HTR-8/SVneo (cell line): ENCODE measurements at regions not wholly inside any gene's neighbourhood (a gene's known extent, or its start where the extent isn't known, plus 50 kb on each side); places are given as distances from the start of the nearest gene placed in this dataset.
"Not testable (repeated sequence)": the region's sequence is repeated elsewhere in the genome, so short reads cannot be mapped to it uniquely, and the experiment has no call there.

Experiments used
- DNase-seq: peaks from one replicate; pipeline ENCODE4 v3.0.0; 2011; ENCODE audit warnings: low spot score, mixed read lengths; ENCODE audit not compliant: insufficient read length
- FAIRE-seq: peaks from 2 replicates; lab custom pipeline; 2011; peaks lifted over from hg19 to GRCh38; lab: Jason Lieb, UNC

- FAIRE-seq (no peak), DNase-seq (no peak)
Measured at GRCh38 chr5:92369587-92369986, 986.5 kb upstream of the ARRDC3 start.

DNA sequence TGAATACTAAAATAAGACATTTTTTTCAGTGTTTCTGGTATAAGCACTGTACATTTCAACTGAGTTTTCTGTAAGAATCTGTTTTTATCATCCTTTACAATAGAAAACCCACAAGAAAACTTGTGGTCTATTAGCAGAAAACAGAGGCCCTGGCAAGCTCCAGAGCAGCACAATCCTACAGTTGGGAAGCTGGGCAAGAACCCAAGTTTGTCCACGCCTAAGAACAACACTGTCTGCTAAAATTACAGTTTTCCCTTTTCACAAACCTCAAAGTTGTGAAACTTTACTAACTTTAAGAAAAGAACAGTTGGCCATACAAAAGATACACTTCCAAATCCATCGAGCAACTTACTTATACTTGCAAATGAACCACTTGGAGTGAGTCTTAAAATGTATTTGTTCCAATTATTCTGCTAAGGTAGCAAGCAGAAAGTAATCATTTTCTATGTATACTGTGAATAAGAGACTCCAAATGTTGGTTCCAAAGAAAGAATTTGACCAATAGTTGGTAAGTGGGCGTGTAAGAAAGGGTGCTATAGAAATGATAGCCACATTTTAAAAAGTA, 982.0 kb upstream of the ARRDC3 start:
- DNase-seq (no peak), FAIRE-seq (no peak)

- FAIRE-seq (no peak), DNase-seq (no peak)
Measured at GRCh38 chr5:92353107-92354030, 970.3 kb upstream of the ARRDC3 start.

- DNase-seq (no peak), FAIRE-seq (no peak)
Measured at GRCh38 chr5:92337772-92338234, 954.7 kb upstream of the ARRDC3 start.

DNA sequence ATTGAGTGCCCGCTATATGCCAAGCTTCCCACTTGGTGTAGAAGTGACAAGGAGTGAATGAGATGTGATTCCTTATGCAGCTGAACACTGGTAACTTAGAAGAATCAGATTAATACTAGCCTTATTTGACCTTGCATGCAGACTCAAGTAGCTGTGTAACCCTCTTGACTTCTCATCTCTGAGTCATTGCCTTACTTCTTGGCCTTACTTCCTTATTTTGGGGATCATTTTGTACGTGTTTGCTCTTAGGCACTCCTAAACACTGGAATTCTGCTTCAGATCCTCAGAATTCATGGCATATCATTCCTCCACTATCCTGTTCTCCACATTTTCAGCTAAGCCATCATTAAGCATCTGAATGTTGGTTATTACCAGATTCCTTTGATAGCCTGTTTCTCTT, 948.9 kb upstream of the ARRDC3 start:
- DNase-seq (no peak), FAIRE-seq (no peak)

DNA sequence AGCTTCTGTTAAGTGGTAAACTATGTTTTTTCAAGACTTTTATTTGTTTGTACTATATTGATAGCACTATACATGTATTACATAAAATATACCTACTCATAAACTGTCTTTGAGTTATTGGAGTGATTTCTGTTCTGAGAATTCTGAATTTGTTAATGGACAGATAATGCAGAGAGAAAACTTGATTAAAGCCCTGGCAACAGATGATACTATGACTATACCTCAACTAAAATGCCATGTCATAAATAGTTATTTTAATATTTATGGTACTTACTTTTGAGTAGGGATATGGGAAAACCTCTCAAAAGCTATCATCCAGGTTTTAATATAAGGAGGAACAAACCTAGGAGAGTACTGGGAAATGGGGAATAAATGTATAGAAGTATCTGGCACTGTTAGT, 947.2 kb upstream of the ARRDC3 start:
- no peak for DNase-seq
- no peak for FAIRE-seq

DNA sequence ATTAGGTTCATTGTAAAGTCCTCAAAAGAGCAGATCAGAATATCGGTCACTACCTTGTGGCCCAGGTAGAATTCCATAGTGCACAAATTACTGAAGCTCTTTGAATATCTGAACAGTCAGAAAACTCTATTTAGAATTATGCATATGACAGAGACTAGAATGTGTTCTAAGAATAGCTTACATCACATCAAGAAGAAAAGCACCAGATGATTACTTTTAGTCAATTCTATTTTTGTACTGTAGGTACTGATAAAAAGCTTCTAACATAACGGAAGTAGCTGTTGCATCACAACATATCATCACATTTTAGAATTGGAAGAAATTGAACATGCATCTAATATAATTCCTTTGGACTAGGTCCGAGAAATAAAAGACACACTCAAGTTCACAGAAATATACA, 946.6 kb upstream of the ARRDC3 start:
- DNase-seq (no peak), FAIRE-seq (no peak)

GRCh38 chr5:92328584-92329259, 945.6 kb upstream of the ARRDC3 start:
- DNase-seq (no peak), FAIRE-seq (no peak)

GRCh38 chr5:92320446-92320845, 937.3 kb upstream of the ARRDC3 start:
- FAIRE-seq: no peak

DNA sequence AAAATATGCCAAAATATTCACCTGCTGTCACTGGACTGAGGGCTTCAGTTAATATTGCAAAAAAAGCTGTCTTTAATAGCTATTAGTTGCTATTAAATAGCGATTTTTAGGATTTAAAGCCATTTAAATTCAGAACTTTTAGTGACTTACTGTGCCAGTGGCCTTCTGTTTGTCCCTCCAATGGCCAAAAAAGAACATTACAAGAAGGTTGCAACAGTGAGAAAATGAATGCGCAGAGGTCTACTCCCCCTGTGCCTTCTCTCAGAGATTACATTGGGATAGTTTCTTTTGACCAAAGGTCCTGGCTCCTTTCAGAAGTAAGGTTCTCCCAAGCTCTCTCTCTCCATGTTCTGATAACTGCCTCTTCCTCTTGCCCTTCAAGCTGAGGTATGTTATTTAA, 930.3 kb upstream of the ARRDC3 start:
- no peak for DNase-seq
- FAIRE-seq: no peak

More at GRCh38 chr5:92320446-92320845, 937.3 kb upstream of the ARRDC3 start:
- DNase-seq: no peak

DNA sequence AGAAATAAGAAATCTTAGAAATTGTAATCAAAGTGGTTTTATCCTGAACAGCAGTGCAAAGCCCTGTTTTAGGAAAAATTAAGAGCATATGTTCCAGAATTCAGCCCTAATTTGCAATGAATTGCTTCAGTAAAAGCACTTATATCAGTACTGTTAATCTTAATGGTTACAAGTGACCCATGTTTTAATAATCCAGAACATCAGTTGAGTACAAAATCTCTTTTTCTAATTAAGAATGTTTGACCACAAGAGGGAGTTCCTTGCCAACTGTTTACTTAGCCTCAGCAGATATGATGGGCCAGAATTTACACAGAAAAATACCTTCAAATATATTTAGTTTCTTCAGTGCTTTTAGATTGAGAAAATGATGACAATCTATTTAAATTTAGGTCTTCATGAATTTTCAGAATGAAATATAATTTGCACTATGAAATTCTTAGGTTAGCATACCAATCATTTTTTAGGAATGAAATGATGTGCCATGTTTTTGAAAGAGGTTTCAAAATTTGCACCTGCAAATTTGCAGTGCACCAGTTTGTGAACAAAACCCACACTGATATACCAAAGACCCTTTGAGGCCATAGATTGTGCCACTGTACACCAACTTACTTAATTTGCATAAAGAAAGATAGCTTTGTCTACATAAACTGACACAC, 926.3 kb upstream of the ARRDC3 start:
- DNase-seq: peak; percentile 10
- FAIRE-seq: no peak

GRCh38 chr5:92308679-92309078, 925.6 kb upstream of the ARRDC3 start:
- FAIRE-seq: no peak
- DNase-seq: no peak

DNA sequence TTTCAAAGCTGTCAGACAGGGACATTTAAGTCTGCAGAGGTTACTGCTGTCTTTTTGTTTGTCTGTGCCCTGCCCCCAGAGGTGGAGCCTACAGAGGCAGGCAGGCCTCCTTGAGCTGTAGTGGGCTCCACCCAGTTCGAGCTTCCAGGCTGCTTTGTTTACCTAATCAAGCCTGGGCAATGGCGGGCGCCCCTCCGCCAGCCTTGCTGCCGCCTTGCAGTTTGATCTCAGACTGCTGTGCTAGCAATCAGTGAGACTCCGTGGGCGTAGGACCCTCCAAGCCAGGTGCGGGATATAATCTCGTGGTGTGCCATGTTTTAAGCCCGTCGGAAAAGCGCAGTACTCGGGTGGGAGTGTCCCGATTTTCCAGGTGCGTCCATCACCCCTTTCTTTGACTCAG, 919.2 kb upstream of the ARRDC3 start:
- not testable (repeated sequence) for DNase-seq, FAIRE-seq

GRCh38 chr5:92283521-92283920, 900.4 kb upstream of the ARRDC3 start:
- DNase-seq: no peak

GRCh38 chr5:92271750-92272149, 888.6 kb upstream of the ARRDC3 start:
- DNase-seq, FAIRE-seq: not testable (repeated sequence)

More at GRCh38 chr5:92283521-92283920, 900.4 kb upstream of the ARRDC3 start:
- FAIRE-seq: no peak

DNA sequence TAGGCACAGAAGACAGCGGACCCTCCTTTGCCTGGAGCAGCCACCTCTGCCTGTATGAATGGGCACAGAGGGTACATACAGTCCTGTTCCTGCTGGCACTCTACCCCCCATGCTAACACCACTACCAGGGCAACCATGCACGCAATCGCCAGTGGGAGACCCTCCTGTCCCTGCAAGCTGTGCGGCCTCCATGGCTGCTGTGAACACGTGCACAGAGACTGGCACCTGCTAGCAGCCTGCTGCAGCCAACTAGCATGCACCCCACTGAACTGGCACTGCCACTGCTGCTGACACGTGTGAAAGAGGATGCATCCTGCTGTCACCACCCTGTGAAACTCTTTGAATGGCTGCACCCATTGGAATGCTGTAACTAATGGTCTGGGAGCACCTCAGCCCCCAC, 885.2 kb upstream of the ARRDC3 start:
- no peak for FAIRE-seq
- no peak for DNase-seq

- no peak for DNase-seq
- no peak for FAIRE-seq
Measured at GRCh38 chr5:92267830-92268229, 884.7 kb upstream of the ARRDC3 start.

DNA sequence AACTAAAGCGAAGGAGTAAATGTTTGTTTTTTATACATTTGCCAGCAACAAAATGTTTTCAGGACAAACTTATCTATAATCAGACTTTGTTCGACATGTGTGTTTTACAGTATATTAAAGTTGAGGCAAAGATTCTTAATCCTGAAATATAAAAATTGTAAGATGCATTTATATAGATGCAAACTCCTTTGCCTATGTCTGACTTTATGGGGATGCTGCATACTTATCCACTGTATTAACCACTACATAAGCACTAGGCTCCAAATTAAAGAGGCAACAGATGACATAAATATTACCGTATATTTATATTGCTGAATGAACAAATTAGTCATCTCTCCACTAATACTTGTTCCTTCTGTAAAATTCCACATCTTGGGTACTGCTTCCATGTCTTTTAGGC, 882.7 kb upstream of the ARRDC3 start:
- FAIRE-seq: no peak
- DNase-seq: no peak

DNA sequence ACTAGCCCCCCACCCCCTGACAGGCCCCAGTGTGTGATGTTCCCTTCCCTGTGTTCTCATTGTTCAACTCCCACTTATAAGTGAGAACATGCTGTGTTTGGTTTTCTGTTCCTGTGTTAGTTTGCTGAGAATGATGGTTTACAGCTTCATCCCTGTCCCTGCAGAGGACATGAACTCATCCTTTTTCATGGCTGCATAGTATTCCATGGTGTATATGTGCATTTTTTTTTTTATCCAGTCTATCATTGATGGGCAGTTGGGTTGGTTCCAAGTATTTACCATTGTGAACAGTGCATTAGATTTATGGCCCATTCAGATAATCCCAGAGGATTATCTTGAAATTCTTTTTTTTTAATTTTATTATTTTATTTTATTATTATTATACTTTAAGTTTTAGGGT, 872.5 kb upstream of the ARRDC3 start:
- FAIRE-seq, DNase-seq: not testable (repeated sequence)

DNA sequence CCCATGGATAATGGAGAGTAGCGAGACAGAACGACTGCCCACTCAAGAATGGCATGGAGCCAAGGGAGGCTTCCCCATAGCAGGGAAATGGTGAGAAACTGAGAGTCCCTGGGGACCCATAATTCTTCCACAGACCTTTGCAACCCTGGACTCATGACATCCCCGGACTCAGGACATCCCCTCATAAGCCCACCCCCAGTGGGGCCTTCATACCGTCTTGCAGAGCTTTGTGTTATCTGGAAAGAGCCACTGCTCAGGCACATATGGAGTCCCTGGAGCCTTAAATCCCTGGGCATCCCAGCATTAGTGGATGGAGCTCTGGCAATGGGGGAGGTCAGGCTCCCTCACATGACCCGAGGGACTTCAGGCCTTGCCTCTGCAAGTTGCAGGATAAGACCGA, 865.4 kb upstream of the ARRDC3 start:
- FAIRE-seq: no peak
- no peak for DNase-seq
